Panc1 (cell line): ENCODE measurements at regions not wholly inside any gene's neighbourhood (a gene's known extent, or its start where the extent isn't known, plus 50 kb on each side); places are given as distances from the start of the nearest gene placed in this dataset.

Experiments used
- ATAC-seq: fragments of 200-7000 bp; cut with Tn5 transposase; 2 replicates; pipeline ENCODE4 v1.9.1; 2020; ENCODE audit warnings: mild to moderate bottlenecking, moderate library complexity
- BruUV-seq: library from RNA; stranded (reverse); fragments of 400-500 nt; replicated peaks from 2 replicates; lab custom pipeline; 2021; lab: Mats Ljungman, UMichigan
- CTCF ChIA-PET: fragments of 300-600 bp; sonication (Branson Sonifier 250); formaldehyde crosslinking; loops from one replicate; lab custom pipeline; 2022; ENCODE audit warnings: antibody characterized with exemption; lab: Charles Lee
- POLR2A ChIA-PET: fragments of 300-600 bp; sonication (Branson Sonifier 250); formaldehyde crosslinking; loops from one replicate; lab custom pipeline; 2022; ENCODE audit warnings: antibody characterized with exemption; lab: Charles Lee
- DNase-seq: peaks from one replicate; pipeline ENCODE4 v3.0.0-alpha.2; 2010; ENCODE audit warnings: low read depth, low spot score
- H3K27ac ChIP-seq: 2 replicates; pipeline ENCODE4 v1.5.1; 2011; ENCODE audit warnings: mild to moderate bottlenecking, low read length, inconsistent platforms
- H3K27me3 ChIP-seq: fragments of 200-500 bp; sonication (Bioruptor generic); 2 replicates; pipeline ENCODE4 v1.6.0; 2014; ENCODE audit warnings: low read length, inconsistent platforms; ENCODE audit not compliant: control insufficient read depth, insufficient read depth
- H3K36me3 ChIP-seq: fragments of 200-500 bp; sonication (Bioruptor generic); 2 replicates; pipeline ENCODE4 v1.5.1; 2014; ENCODE audit warnings: inconsistent platforms, mild to moderate bottlenecking, low read length, moderate library complexity; ENCODE audit not compliant: control insufficient read depth, insufficient read depth
- H3K4me1 ChIP-seq: 2 replicates; pipeline ENCODE4 v1.5.1; 2011; ENCODE audit warnings: inconsistent platforms, mild to moderate bottlenecking, low read length, moderate library complexity; ENCODE audit not compliant: control insufficient read depth, insufficient read depth
- H3K4me3 ChIP-seq, 2 experiments: 2 replicates each; pipeline ENCODE4 v1.5.1; 2011 to 2012; ENCODE audit warnings: low read depth in 2 of 2, low read length in 2 of 2, mild to moderate bottlenecking in 2 of 2, inconsistent platforms in 1 of 2, moderate library complexity in 1 of 2
- H3K9me3 ChIP-seq: fragments of 200-500 bp; sonication (Bioruptor generic); 2 replicates; pipeline ENCODE4 v1.5.1; 2014; ENCODE audit warnings: low read depth, mild to moderate bottlenecking, inconsistent platforms, low read length, moderate library complexity; ENCODE audit not compliant: control insufficient read depth, insufficient read depth
- CTCF ChIP-seq: fragments of 450-650 bp; IDR thresholded peaks from 2 replicates; pipeline ENCODE4 v1.5.1; 2017; ENCODE audit warnings: mild to moderate bottlenecking
- POLR2AphosphoS5 ChIP-seq: IDR thresholded peaks from 2 replicates; pipeline ENCODE4 v1.6.1; 2012; ENCODE audit warnings: mild to moderate bottlenecking, low read depth, low read length, moderate library complexity
- SIN3A ChIP-seq: IDR thresholded peaks from 2 replicates; pipeline ENCODE4 v1.6.1; 2012; ENCODE audit warnings: low read depth, mild to moderate bottlenecking, low read length, moderate library complexity, borderline replicate concordance; ENCODE audit not compliant: insufficient read depth
- TCF7L2 ChIP-seq: IDR thresholded peaks from 2 replicates; pipeline ENCODE4 v1.6.1; 2011; ENCODE audit warnings: mild to moderate bottlenecking, low read depth, low read length, inconsistent platforms
- in situ Hi-C: cut with HindIII; loops from 2 replicates; pipeline ENCODE4 v1.10.0; 2016; ENCODE audit warnings: low sequenced_read_pairs, low pct_unique_long_range_greater_than_20kb
- intact Hi-C: fragments of 100-400 bp; cut with micrococcal nuclease; formaldehyde crosslinking; loops from one replicate; pipeline ENCODE4 v1.10.0; 2022; ENCODE audit not compliant: unreplicated experiment
- TF ChIP-seq, protein P1 (sequence below), 2 experiments: IDR thresholded peaks; 2 replicates each; pipeline ENCODE4 v1.6.1; 2011 to 2012; ENCODE audit warnings: low read depth in 2 of 2, control low read depth in 1 of 2, low read length in 1 of 2, mild to moderate bottlenecking in 1 of 2, moderate library complexity in 1 of 2; ENCODE audit not compliant: insufficient read depth in 1 of 2

- Histone ChIP-seq H3K36me3 (no peaks in the 10 kb centered on the region), H3K4me3 (no peak overlapping the region), H3K9me3 (no peaks in the 10 kb centered on the region), H3K27me3 (no peaks in the 10 kb centered on the region), H3K27ac (no peak overlapping the region), H3K4me1 (no peaks in the 10 kb centered on the region)
- no TSS peak for BruUV-seq
- CTCF ChIA-PET = no interaction called here
- ATAC-seq (no peak), DNase-seq (no peak)
- POLR2A ChIA-PET = no interaction called here
- in situ Hi-C loops = no loop called here
- TF ChIP-seq, protein P1, sequence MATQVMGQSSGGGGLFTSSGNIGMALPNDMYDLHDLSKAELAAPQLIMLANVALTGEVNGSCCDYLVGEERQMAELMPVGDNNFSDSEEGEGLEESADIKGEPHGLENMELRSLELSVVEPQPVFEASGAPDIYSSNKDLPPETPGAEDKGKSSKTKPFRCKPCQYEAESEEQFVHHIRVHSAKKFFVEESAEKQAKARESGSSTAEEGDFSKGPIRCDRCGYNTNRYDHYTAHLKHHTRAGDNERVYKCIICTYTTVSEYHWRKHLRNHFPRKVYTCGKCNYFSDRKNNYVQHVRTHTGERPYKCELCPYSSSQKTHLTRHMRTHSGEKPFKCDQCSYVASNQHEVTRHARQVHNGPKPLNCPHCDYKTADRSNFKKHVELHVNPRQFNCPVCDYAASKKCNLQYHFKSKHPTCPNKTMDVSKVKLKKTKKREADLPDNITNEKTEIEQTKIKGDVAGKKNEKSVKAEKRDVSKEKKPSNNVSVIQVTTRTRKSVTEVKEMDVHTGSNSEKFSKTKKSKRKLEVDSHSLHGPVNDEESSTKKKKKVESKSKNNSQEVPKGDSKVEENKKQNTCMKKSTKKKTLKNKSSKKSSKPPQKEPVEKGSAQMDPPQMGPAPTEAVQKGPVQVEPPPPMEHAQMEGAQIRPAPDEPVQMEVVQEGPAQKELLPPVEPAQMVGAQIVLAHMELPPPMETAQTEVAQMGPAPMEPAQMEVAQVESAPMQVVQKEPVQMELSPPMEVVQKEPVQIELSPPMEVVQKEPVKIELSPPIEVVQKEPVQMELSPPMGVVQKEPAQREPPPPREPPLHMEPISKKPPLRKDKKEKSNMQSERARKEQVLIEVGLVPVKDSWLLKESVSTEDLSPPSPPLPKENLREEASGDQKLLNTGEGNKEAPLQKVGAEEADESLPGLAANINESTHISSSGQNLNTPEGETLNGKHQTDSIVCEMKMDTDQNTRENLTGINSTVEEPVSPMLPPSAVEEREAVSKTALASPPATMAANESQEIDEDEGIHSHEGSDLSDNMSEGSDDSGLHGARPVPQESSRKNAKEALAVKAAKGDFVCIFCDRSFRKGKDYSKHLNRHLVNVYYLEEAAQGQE (IDR thresholded peaks at IDR 0.05; ENCODE audit: insufficient read depth in 1 of 2, low read depth in 2 of 2, low read length in 1 of 2) = no peak
- TF ChIP-seq POLR2AphosphoS5 = no peak
- no peak for TF ChIP-seq TCF7L2
- no peak for TF ChIP-seq SIN3A
- TF ChIP-seq CTCF = no peak
- intact Hi-C loops = no loop called here
These were observed 552.6 kb upstream of the BOD1L1 start for GRCh38 chr4:14180166-14180565.

GRCh38 chr4:14180983-14181601 is 553.6 kb upstream of the BOD1L1 start:
- H3K27me3 ChIP-seq = no peaks in the 10 kb centered on the region
- TF ChIP-seq POLR2AphosphoS5 (no peak), TCF7L2 (0 out of 2 replicates have a peak, but pooled peaks have one; percentile 21)
- intact Hi-C loops = no loop called here
- H3K27ac ChIP-seq = no peak overlapping the region
- DNase-seq (peak; percentile 35), ATAC-seq (peak; percentile 73)
- in situ Hi-C loops = no loop called here
- H3K4me1 ChIP-seq = no peaks in the 10 kb centered on the region
- H3K9me3 ChIP-seq = no peaks in the 10 kb centered on the region
- BruUV-seq = no TSS peak
- H3K4me3 ChIP-seq = no peak overlapping the region
- no peaks in the 10 kb centered on the region for H3K36me3 ChIP-seq
- POLR2A ChIA-PET = no interaction called here
- CTCF ChIA-PET = no interaction called here

DNA sequence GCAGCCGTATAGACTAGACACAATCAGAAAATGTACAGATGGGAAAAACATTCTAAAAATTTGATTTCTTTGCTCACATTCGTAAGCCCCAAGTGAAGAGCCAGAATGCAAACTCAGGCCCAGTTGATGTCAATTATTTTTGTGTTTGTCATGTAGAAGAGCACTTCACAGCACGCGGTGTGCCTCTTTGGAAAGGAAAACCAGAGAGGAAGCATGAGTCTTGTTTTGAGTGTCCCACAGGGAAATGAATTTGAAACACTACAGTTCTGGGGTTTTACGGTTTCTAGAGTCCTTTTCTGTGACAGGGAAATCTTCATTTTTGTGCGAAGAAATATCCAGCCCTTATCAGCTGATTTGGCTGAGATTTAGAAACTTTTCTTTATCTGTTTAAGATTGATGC is 554.6 kb upstream of the BOD1L1 start:
- Histone ChIP-seq H3K4me1 (no peaks in the 10 kb centered on the region), H3K4me3 (no peak overlapping the region), H3K36me3 (no peaks in the 10 kb centered on the region), H3K27me3 (no peaks in the 10 kb centered on the region), H3K9me3 (no peaks in the 10 kb centered on the region), H3K27ac (no peak overlapping the region)
- BruUV-seq = no TSS peak
- ATAC-seq (no peak), DNase-seq (no peak)
- no peak for TF ChIP-seq SIN3A
- TF ChIP-seq, protein P1 (IDR thresholded peaks at IDR 0.05; ENCODE audit: insufficient read depth in 1 of 2, low read depth in 2 of 2, low read length in 1 of 2) = no peak
- no peak for TF ChIP-seq POLR2AphosphoS5
- no peak for TF ChIP-seq CTCF
- no peak for TF ChIP-seq TCF7L2
- intact Hi-C loops = no loop called here
- ChIA-PET CTCF (no interaction called here), POLR2A (no interaction called here)
- in situ Hi-C loops = no loop called here
